Astrocyte of the spinal cord (primary cell): ENCODE measurements at regions not wholly inside any gene's neighbourhood (a gene's known extent, or its start where the extent isn't known, plus 50 kb on each side); places are given as distances from the start of the nearest gene placed in this dataset.

Source experiments
- DNase-seq: peaks from one replicate; pipeline ENCODE4 v3.0.0; 2011; ENCODE audit warnings: low read depth, low spot score
- H3K4me3 ChIP-seq: 2 replicates; pipeline ENCODE4 v1.5.1; 2011; ENCODE audit warnings: low read depth, mild to moderate bottlenecking, low read length, moderate library complexity
- in situ Hi-C: cut with HindIII; loops from 2 replicates; pipeline ENCODE4 v1.10.0; 2017; ENCODE audit warnings: low sequenced_read_pairs
- TF ChIP-seq, protein P1 (sequence below): IDR thresholded peaks from 2 replicates; pipeline ENCODE4 v1.5.1; 2012; ENCODE audit warnings: low read depth, mild to moderate bottlenecking, low read length, inconsistent platforms

DNA sequence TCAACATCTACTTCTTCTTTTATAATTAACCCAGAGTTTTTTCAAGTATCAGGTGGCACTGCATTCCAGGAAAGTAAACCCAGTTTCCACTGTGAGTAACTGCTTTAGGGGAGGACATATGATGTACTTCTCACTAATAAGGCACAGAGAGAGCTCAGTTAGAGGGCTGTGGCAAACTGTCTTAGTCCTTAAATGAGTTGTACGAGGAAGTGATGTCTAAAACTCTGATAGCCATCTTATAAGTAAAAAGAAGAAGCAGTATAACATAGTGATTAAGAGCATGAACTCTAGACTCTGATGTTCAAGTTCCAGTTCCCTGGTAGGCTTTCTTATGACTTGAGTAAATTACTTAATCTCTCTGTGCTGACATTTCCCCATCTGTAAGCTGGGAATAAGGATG is 58.7 kb upstream of the PTGS2 start:
- no peak overlapping the region for H3K4me3 ChIP-seq
- DNase-seq, result no peak
- TF ChIP-seq, protein P1, sequence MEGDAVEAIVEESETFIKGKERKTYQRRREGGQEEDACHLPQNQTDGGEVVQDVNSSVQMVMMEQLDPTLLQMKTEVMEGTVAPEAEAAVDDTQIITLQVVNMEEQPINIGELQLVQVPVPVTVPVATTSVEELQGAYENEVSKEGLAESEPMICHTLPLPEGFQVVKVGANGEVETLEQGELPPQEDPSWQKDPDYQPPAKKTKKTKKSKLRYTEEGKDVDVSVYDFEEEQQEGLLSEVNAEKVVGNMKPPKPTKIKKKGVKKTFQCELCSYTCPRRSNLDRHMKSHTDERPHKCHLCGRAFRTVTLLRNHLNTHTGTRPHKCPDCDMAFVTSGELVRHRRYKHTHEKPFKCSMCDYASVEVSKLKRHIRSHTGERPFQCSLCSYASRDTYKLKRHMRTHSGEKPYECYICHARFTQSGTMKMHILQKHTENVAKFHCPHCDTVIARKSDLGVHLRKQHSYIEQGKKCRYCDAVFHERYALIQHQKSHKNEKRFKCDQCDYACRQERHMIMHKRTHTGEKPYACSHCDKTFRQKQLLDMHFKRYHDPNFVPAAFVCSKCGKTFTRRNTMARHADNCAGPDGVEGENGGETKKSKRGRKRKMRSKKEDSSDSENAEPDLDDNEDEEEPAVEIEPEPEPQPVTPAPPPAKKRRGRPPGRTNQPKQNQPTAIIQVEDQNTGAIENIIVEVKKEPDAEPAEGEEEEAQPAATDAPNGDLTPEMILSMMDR, result no peak
- in situ Hi-C loops, result no loop called here

DNA sequence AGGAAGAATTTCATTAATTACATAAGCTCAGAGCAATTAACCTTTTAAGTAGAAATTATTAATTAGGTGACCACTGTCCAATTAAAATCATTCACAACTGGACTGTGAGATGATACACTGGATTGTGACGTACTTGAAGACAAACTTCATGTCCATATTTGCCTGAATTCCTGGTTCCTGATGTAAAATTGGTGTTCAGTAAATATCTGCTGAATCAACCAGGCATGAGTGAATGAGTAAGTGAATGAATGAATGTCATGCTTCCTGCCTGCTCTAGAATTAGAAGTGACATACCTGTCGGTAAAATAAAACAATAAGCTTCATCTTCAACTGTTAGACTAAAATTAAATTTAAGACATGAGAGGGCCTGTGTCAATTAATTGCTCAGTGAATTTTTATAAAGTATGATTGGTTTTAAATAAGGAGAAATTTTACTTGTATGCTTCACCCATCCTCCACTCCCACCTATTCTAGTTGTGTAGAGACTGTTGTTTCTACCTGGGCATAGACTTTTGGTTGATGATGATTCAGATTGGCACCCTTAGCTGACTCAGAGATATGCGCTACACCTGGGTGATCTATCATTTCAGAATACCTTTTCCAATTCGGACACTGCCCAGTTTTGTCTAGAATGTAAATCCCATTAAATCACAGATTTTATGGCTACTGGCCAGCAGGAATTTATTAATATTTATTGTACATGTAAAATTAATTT is 56.9 kb upstream of the PTGS2 start:
- DNase-seq, result no peak
- in situ Hi-C loops, result no loop called here
- H3K4me3 ChIP-seq, result no peak overlapping the region
- TF ChIP-seq, protein P1, result no peak

DNA sequence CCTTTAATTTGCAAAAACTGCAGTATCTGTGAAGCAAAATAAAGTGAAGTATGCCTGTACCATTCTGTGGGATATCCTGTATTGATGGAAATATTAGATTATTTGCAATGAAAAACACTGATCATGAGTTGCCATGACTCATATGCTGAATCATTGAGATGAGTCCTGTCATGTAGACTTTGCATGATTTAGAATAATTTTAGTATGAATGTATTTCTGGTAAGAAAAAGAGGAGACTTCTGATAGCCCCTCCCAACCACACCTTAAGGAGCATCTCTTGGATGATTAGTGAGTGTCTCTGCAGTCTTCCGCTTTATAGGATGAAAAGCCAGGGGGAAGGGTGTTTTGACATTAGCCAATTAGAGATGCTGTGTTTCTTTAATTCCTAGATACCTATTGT is 55.2 kb upstream of the PTGS2 start:
- TF ChIP-seq, protein P1, result no peak
- in situ Hi-C loops, result no loop called here
- DNase-seq, result no peak
- no peak overlapping the region for H3K4me3 ChIP-seq

DNA sequence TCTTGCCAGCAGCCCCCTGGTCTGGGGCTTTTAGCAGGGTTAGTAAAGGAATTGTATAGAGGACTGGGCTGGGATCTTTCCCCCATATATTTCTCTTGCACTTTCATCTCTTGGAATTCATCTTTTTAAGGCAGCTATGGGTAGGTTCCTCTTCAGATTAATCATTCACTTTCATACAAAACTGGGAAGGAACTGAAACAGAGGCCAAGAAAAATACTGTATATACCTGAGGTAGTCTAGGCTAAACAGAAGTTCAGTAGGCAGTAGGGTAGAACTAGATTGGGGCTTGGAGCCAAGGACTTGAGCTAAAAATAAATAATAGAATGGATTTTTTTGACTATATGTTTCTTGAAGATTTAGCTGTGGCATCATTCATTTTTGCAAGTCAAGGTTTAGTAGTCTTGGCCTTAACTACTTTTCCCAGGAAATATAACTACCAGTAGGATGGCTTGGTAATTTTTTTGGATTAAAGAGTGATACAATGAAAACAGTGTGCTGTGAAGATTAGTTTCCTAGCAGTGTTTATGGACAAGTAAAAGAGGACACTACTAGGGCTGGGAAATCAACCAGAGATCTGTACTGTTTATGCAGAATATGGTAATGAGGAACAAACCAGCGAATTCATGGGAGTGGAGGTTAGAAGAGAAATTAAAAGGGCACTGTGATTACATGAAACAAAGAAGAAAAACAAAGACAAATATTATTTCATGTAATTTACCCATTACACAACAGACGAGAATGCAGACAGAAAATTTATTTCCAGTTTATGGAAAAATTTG is 50.9 kb upstream of the PTGS2 start:
- H3K4me3 ChIP-seq, result no peak overlapping the region
- no peak for DNase-seq
- in situ Hi-C loops, result no loop called here
- TF ChIP-seq, protein P1, result no peak
